Spleen (tissue), 7 donors: ENCODE measurements at regions not wholly inside any gene's neighbourhood (a gene's known extent, or its start where the extent isn't known, plus 50 kb on each side); places are given as distances from the start of the nearest gene placed in this dataset.

Experiments used
- CTCF ChIP-seq, 11 experiments: fragments of 200-600 bp in 7 of 11; fragments of 450-650 bp in 4 of 11; sonication (generic) in 4 of 11; IDR thresholded peaks in 8 of 11; conservative IDR thresholded peaks in 3 of 11; 1 replicate in 7 of 11; 2 replicates in 4 of 11; pipeline versions ENCODE4 v1.4.0 to v1.8.0; 2016 to 2021; ENCODE audit warnings: antibody characterized with exemption in 11 of 11, inconsistent platforms in 4 of 11, mild to moderate bottlenecking in 1 of 11
- POLR2A ChIP-seq, 3 donors: fragments of 450-650 bp; IDR thresholded peaks; one replicate each; pipeline ENCODE4 v1.5.1; 2017; ENCODE audit warnings: antibody characterized with exemption in 3 of 3, mild to moderate bottlenecking in 1 of 3
- donor health status: DM: no; HTN: no; CAD: no; lungs with moderate emphysema.
- donor health status: DM: no; HTN: no; CAD: no.
- donor health status: DM: no; HTN: no; CAD: no.

GRCh38 chr2:4965556-4966320 lies 726.4 kb upstream of the SOX11 start:
- no peak for TF ChIP-seq CTCF (IDR thresholded peaks at IDR 0.05 in 8 of 11, conservative IDR thresholded peaks at IDR 0.05 in 3 of 11)
- no peak for TF ChIP-seq POLR2A (IDR thresholded peaks at IDR 0.05)
